RPMI8226 (cell line): ENCODE measurements at regions not wholly inside any gene's neighbourhood (a gene's known extent, or its start where the extent isn't known, plus 50 kb on each side); places are given as distances from the start of the nearest gene placed in this dataset.
A peak's percentile ranks its signal among the peaks of the same experiment; 100 is the strongest.
"Not testable (repeated sequence)": the region's sequence is repeated elsewhere in the genome, so short reads cannot be mapped to it uniquely, and the experiment has no call there.

ENCODE experiments used
- DNase-seq: peaks from one replicate; pipeline ENCODE4 v3.0.0-alpha.2; 2015

- DNase-seq, result no peak
Observed at GRCh38 chr1:232379063-232379434, 250.9 kb downstream of the SIPA1L2 start.

- no peak for DNase-seq
Observed at GRCh38 chr1:232378266-232379062, 251.5 kb downstream of the SIPA1L2 start.

GRCh38 chr1:232377494-232377770 lies 252.5 kb downstream of the SIPA1L2 start:
- no peak for DNase-seq

GRCh38 chr1:232376632-232377493 lies 253.1 kb downstream of the SIPA1L2 start:
- no peak for DNase-seq

- DNase-seq, result no peak
Observed at GRCh38 chr1:232372841-232373440, 257.0 kb downstream of the SIPA1L2 start.

GRCh38 chr1:232372431-232372830 lies 257.5 kb downstream of the SIPA1L2 start:
- no peak for DNase-seq

GRCh38 chr1:232369451-232370296 lies 260.3 kb downstream of the SIPA1L2 start:
- peak; percentile 41 for DNase-seq

- DNase-seq, result no peak
Observed at GRCh38 chr1:232368821-232369321, 261.1 kb downstream of the SIPA1L2 start.

GRCh38 chr1:232367293-232367692 lies 262.6 kb downstream of the SIPA1L2 start:
- peak; percentile 83 for DNase-seq

GRCh38 chr1:232364654-232365382 lies 265.1 kb downstream of the SIPA1L2 start:
- DNase-seq, result no peak

GRCh38 chr1:232363008-232363407 lies 266.9 kb downstream of the SIPA1L2 start:
- DNase-seq, result no peak

- no peak for DNase-seq
Observed at GRCh38 chr1:232357416-232357815, 272.5 kb downstream of the SIPA1L2 start.

GRCh38 chr1:232355162-232356006 lies 274.5 kb downstream of the SIPA1L2 start:
- DNase-seq, result peak; percentile 54

GRCh38 chr1:232353001-232353400 lies 276.9 kb downstream of the SIPA1L2 start:
- peak; percentile 32 for DNase-seq

- no peak for DNase-seq
Observed at GRCh38 chr1:232352366-232352765, 277.6 kb downstream of the SIPA1L2 start.

- DNase-seq, result no peak
Observed at GRCh38 chr1:232351335-232351734, 278.6 kb downstream of the SIPA1L2 start.

- no peak for DNase-seq
Observed at GRCh38 chr1:232346844-232347243, 283.1 kb downstream of the SIPA1L2 start.

- no peak for DNase-seq
Observed at GRCh38 chr1:232344791-232345399, 285.0 kb downstream of the SIPA1L2 start.

- DNase-seq, result not testable (repeated sequence)
Observed at GRCh38 chr1:232344186-232344585, 285.7 kb downstream of the SIPA1L2 start.

- no peak for DNase-seq
Observed at GRCh38 chr1:232340446-232340845, 289.5 kb downstream of the SIPA1L2 start.

- DNase-seq, result no peak
Observed at GRCh38 chr1:232339073-232339472, 290.9 kb downstream of the SIPA1L2 start.
